ENCODE measurements at regions not wholly inside any gene's neighbourhood (a gene's known extent, or its start where the extent isn't known, plus 50 kb on each side); places are given as distances from the start of the nearest gene placed in this dataset.

- DNase-seq (ENCODE audit: low spot score) (no peak), ATAC-seq (no peak)
- H3K27ac Mint-ChIP-seq = no peak overlapping the region
- H3K36me3 Mint-ChIP-seq = no peaks in the 10 kb centered on the region
- no peaks in the 10 kb centered on the region for H3K4me1 Mint-ChIP-seq (ENCODE audit: low read depth in 2 of 2)
- no peaks in the 10 kb centered on the region for H3K27me3 Mint-ChIP-seq
- H3K4me3 Mint-ChIP-seq = no peak overlapping the region
- H3K9me3 Mint-ChIP-seq = no peaks in the 10 kb centered on the region
Observed at GRCh38 chr4:62204136-62204535, 1004.0 kb downstream of the ADGRL3 start.

- Mint-ChIP-seq H3K27me3 (no peaks in the 10 kb centered on the region), H3K4me1 (ENCODE audit: low read depth in 2 of 2) (no peaks in the 10 kb centered on the region), H3K27ac (no peak overlapping the region), H3K9me3 (no peaks in the 10 kb centered on the region), H3K36me3 (no peaks in the 10 kb centered on the region), H3K4me3 (no peak overlapping the region)
- DNase-seq (ENCODE audit: low spot score) = no peak
- no peak for ATAC-seq
Observed at GRCh38 chr4:62199291-62199810, 999.2 kb downstream of the ADGRL3 start.

GRCh38 chr4:62196338-62196737, 996.2 kb downstream of the ADGRL3 start:
- Mint-ChIP-seq H3K27ac (no peak overlapping the region), H3K4me3 (no peak overlapping the region), H3K36me3 (no peaks in the 10 kb centered on the region), H3K4me1 (ENCODE audit: low read depth in 2 of 2) (no peaks in the 10 kb centered on the region), H3K9me3 (no peaks in the 10 kb centered on the region), H3K27me3 (no peaks in the 10 kb centered on the region)
- no peak for DNase-seq (ENCODE audit: low spot score)
- ATAC-seq = no peak

DNA sequence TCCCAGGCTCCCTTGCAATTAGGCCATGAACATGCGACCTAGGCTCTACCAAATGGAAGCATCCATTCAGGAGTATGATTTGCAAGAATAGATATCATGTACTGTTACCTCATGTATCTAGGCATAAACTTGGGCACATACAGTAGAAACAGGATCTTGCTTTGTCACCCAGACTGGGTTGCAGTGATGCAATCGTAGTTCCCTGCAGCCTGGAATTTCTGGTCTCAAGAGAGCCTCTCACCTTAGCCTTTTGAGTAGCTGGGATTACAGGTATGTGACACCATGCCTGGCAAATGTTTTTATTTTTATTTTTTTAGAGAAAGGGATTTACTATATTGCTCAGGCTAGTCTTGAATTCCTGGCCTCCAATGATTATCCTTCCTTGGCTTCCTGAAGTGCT, 994.2 kb downstream of the ADGRL3 start:
- DNase-seq (ENCODE audit: low spot score) (no peak), ATAC-seq (no peak)
- H3K36me3 Mint-ChIP-seq = peaks cover 5% of the 10 kb centered on the region
- peaks cover 3% of the 10 kb centered on the region for H3K9me3 Mint-ChIP-seq
- H3K27ac Mint-ChIP-seq = no peak overlapping the region
- no peaks in the 10 kb centered on the region for H3K27me3 Mint-ChIP-seq
- H3K4me1 Mint-ChIP-seq (ENCODE audit: low read depth in 2 of 2) = no peaks in the 10 kb centered on the region
- no peak overlapping the region for H3K4me3 Mint-ChIP-seq

GRCh38 chr4:62193761-62194160, 993.6 kb downstream of the ADGRL3 start:
- Mint-ChIP-seq H3K9me3 (peaks cover 3% of the 10 kb centered on the region), H3K4me3 (no peak overlapping the region), H3K4me1 (ENCODE audit: low read depth in 2 of 2) (no peaks in the 10 kb centered on the region), H3K27me3 (no peaks in the 10 kb centered on the region), H3K27ac (no peak overlapping the region), H3K36me3 (peaks cover 5% of the 10 kb centered on the region)
- DNase-seq (ENCODE audit: low spot score) (no peak), ATAC-seq (no peak)

DNA sequence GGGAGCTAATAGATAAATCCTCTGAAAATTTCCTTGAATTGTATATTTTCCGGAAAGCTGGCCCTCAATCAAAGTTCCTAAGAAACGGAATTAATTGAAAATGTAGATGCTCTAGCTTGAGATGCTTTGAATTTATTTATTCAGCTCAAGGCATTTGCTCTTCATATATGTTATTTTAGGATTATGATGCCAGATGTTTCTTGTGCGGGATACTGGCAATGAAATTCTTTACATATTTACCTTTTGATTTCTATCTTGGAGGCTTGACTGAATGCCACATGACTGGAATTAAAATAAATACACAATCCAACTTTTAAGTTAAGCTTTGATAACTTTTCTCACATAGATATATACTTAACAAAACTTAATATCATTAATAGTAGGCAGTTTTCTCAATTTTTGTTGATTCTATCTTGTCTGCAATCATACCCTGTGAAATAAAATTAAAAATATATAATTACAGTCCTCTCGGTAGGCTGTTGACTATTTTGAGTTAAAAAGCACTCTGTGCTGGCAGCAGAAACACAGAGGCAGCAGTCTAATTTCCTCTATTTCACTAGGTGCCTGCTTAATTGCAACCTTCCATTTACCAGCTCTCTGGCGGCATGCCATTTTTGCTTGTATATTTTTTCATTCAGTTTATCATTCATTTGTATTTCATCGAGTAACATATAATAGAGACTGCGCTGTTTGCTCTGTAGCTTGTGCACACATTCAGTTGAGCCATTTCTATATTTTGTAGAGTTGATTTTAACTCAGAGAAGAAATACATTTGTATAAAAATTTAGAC, 991.5 kb downstream of the ADGRL3 start:
- Mint-ChIP-seq H3K36me3 (peaks cover 12% of the 10 kb centered on the region), H3K4me3 (no peak overlapping the region), H3K9me3 (peaks cover 4% of the 10 kb centered on the region), H3K4me1 (ENCODE audit: low read depth in 2 of 2) (no peaks in the 10 kb centered on the region), H3K27me3 (no peaks in the 10 kb centered on the region), H3K27ac (no peak overlapping the region)
- DNase-seq (ENCODE audit: low spot score) (no peak), ATAC-seq (no peak)

DNA sequence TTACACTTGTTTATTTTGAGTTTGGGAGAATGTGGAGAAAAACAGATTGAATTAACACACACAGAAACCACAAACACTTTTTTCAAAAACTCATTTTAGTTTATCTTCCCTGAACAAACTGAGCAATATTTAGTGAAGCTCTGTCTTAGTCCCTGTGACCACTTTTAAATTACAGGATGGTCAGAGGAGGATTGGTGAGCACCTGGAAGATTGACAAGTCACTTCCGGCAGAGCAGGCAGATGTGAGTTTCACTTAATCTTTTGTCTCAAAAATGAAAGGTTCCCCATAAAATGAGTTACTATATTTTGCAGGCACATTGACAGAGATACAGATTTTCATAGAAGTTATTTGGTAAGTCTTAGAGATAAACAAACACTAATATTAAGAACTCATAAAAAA, 970.1 kb downstream of the ADGRL3 start:
- Mint-ChIP-seq H3K27me3 (no peaks in the 10 kb centered on the region), H3K4me3 (no peak overlapping the region), H3K27ac (no peak overlapping the region), H3K4me1 (ENCODE audit: low read depth in 2 of 2) (no peaks in the 10 kb centered on the region), H3K36me3 (no peaks in the 10 kb centered on the region), H3K9me3 (peaks cover 6% of the 10 kb centered on the region)
- DNase-seq (ENCODE audit: low spot score) (no peak), ATAC-seq (no peak)

DNA sequence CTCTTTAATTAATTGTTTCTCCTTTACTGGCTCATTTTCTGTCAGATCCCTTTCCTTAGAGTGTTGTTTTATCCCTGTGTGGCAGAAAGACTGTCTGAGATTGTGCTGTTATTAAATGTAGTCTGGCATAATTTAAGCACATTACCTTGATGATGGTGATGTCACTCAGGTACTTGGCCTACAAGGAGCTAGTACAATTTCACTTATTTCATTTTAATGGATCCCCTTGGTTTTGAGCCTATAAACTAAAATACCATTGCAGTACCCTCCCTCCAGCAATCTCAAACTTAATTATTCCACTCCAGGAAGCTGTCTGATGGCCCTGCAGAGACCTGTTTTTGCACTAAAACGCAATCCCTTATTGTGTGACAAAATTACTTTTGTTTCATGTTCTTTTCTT, 968.6 kb downstream of the ADGRL3 start:
- DNase-seq (ENCODE audit: low spot score) (no peak), ATAC-seq (no peak)
- H3K27ac Mint-ChIP-seq = no peak overlapping the region
- no peaks in the 10 kb centered on the region for H3K36me3 Mint-ChIP-seq
- no peaks in the 10 kb centered on the region for H3K27me3 Mint-ChIP-seq
- H3K4me1 Mint-ChIP-seq (ENCODE audit: low read depth in 2 of 2) = no peaks in the 10 kb centered on the region
- no peak overlapping the region for H3K4me3 Mint-ChIP-seq
- H3K9me3 Mint-ChIP-seq = peaks cover 6% of the 10 kb centered on the region

DNA sequence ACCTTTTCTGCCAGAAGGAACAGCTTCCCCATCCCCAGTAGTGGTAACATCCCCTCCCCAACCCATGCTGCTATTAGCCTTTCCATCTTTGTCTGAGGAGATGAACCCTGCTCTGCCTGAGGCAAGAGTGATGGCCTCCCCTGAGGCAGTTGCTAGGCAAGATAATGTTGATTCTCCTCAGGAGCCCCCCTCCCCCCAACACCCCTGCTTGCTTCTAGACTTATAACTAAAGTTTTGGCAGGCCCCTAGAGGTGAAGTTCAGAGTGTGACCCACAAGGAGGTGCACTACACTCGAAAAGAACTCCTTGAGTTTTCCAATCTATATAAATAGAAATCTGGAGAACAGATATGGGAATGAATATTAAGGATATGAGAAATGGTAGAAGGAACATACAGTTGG, 962.5 kb downstream of the ADGRL3 start:
- no peaks in the 10 kb centered on the region for H3K27me3 Mint-ChIP-seq
- no peaks in the 10 kb centered on the region for H3K4me1 Mint-ChIP-seq (ENCODE audit: low read depth in 2 of 2)
- DNase-seq (ENCODE audit: low spot score) (no peak), ATAC-seq (no peak)
- H3K4me3 Mint-ChIP-seq = no peak overlapping the region
- H3K36me3 Mint-ChIP-seq = no peaks in the 10 kb centered on the region
- H3K27ac Mint-ChIP-seq = no peak overlapping the region
- H3K9me3 Mint-ChIP-seq = peaks cover 15% of the 10 kb centered on the region

DNA sequence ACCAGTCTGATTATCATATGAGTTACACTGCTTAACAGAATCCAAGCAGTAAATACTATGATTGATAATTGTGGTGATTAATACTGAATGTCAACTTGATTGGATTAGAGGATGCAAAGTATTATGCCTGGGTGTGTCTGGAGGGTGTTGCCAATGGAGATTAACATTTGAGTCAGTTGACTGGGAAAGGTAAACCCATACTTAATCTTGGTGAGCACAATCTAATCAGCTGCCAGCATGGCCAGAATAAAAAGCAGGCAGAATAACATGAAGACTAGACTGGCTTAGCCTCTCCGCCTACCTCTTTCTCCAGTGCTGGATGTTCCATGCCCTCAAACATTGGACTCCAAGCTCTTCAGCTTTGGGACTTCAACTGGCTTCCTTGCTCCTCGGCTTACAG, 961.3 kb downstream of the ADGRL3 start:
- DNase-seq (ENCODE audit: low spot score) = no peak
- Mint-ChIP-seq H3K27ac (no peak overlapping the region), H3K4me3 (no peak overlapping the region), H3K36me3 (no peaks in the 10 kb centered on the region), H3K4me1 (ENCODE audit: low read depth in 2 of 2) (no peaks in the 10 kb centered on the region), H3K27me3 (no peaks in the 10 kb centered on the region), H3K9me3 (peaks cover 12% of the 10 kb centered on the region)
- ATAC-seq = no peak

DNA sequence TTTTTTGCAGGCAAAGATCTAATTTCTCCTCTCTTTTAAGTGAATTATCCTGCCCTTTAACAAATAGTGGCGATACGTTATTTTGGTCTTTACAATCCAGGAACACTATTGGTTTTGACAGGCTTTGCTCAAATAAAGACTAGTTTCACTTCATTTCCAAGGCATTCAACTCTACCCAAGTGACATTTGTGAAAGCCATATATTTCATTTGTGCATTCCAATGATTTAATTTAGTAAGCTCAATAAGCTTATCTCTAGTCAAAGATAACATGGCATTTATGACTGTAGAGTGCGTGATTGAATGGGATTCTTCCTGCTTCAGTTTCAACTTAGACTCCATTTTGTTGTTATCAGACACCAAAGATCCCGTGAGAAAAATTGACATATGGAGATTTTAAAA, 959.8 kb downstream of the ADGRL3 start:
- Mint-ChIP-seq H3K4me3 (no peak overlapping the region), H3K27ac (no peak overlapping the region), H3K27me3 (no peaks in the 10 kb centered on the region), H3K36me3 (no peaks in the 10 kb centered on the region), H3K9me3 (peaks cover 9% of the 10 kb centered on the region), H3K4me1 (ENCODE audit: low read depth in 2 of 2) (no peaks in the 10 kb centered on the region)
- DNase-seq (ENCODE audit: low spot score) (no peak), ATAC-seq (no peak)

GRCh38 chr4:62159306-62159705, 959.2 kb downstream of the ADGRL3 start:
- H3K4me1 Mint-ChIP-seq (ENCODE audit: low read depth in 2 of 2) = no peaks in the 10 kb centered on the region
- H3K9me3 Mint-ChIP-seq = peaks cover 9% of the 10 kb centered on the region
- no peak overlapping the region for H3K27ac Mint-ChIP-seq
- no peak for ATAC-seq
- no peaks in the 10 kb centered on the region for H3K36me3 Mint-ChIP-seq
- no peak for DNase-seq (ENCODE audit: low spot score)
- H3K4me3 Mint-ChIP-seq = no peak overlapping the region
- H3K27me3 Mint-ChIP-seq = no peaks in the 10 kb centered on the region

DNA sequence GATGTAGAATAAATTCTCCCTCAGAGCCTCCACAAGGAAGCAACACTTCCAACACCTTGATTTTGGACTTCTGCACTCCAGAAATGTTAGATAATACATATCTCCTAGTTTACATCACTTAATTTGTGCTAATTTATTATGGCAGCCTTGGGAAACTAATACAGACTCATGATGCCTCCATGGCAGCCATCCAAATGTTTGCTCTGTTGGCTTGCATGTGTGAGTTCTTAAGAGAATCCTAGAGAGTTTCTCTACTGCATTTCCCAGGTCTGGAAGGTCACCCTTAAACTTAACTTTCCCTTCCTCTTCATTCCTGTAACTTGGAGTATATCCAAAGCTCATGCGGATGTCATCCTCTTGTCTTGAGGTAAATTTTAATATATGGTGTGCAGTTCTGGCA, 956.1 kb downstream of the ADGRL3 start:
- Mint-ChIP-seq H3K4me1 (ENCODE audit: low read depth in 2 of 2) (no peaks in the 10 kb centered on the region), H3K27ac (no peak overlapping the region), H3K27me3 (no peaks in the 10 kb centered on the region), H3K36me3 (no peaks in the 10 kb centered on the region), H3K4me3 (no peak overlapping the region), H3K9me3 (peaks cover 20% of the 10 kb centered on the region)
- no peak for ATAC-seq
- DNase-seq (ENCODE audit: low spot score) = no peak

DNA sequence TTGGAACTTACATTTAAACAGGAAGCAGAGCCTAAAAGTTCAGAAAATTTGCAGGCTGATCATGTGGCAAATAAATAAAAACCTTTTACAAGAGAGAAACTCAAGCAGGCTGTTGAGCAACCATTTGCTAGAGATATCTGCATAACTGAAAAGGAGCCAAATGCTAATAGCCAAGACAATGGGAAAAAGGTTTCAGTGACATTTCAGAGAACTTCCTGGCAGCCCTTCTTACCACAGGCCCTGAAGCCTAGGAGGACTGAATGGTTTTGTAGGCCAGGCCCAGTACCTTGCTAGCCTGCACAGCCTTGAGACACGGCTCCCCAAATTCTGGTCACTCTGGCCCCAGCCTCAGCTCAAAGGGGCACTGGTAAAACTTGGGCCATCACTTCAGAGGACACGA, 945.1 kb downstream of the ADGRL3 start:
- no peaks in the 10 kb centered on the region for H3K4me1 Mint-ChIP-seq (ENCODE audit: low read depth in 2 of 2)
- peaks cover 11% of the 10 kb centered on the region for H3K9me3 Mint-ChIP-seq
- DNase-seq (ENCODE audit: low spot score) = no peak
- no peaks in the 10 kb centered on the region for H3K36me3 Mint-ChIP-seq
- H3K4me3 Mint-ChIP-seq = no peak overlapping the region
- no peak for ATAC-seq
- H3K27ac Mint-ChIP-seq = no peak overlapping the region
- no peaks in the 10 kb centered on the region for H3K27me3 Mint-ChIP-seq

- peaks cover 11% of the 10 kb centered on the region for H3K9me3 Mint-ChIP-seq
- ATAC-seq = no peak
- no peaks in the 10 kb centered on the region for H3K27me3 Mint-ChIP-seq
- H3K36me3 Mint-ChIP-seq = no peaks in the 10 kb centered on the region
- no peak overlapping the region for H3K4me3 Mint-ChIP-seq
- H3K4me1 Mint-ChIP-seq (ENCODE audit: low read depth in 2 of 2) = no peaks in the 10 kb centered on the region
- no peak for DNase-seq (ENCODE audit: low spot score)
- H3K27ac Mint-ChIP-seq = no peak overlapping the region
Observed at GRCh38 chr4:62144431-62144830, 944.3 kb downstream of the ADGRL3 start.
